ENCODE measurements at regions not wholly inside any gene's neighbourhood (a gene's known extent, or its start where the extent isn't known, plus 50 kb on each side); places are given as distances from the start of the nearest gene placed in this dataset.

GRCh38 chr14:71240171-71240570, 332.9 kb downstream of the PCNX1 start:
- Histone ChIP-seq H3K4ac (ENCODE audit: low read depth, low read length) (peak overlapping the region; percentile 22; the same call in 1 of the 2 replicates), H3K56ac (ENCODE audit: extremely low read depth, insufficient read depth, low read length) (no peak overlapping the region), H3K27ac (ENCODE audit: insufficient read depth, low read length) (no peak overlapping the region), H3K4me2 (ENCODE audit: low read depth, low read length) (no peak overlapping the region), H3K23ac (ENCODE audit: low read depth, low read length) (0 out of 2 replicates have a peak overlapping the region, but pooled peaks have one; percentile 4), H2BK20ac (ENCODE audit: low read depth, low read length) (peak overlapping the region; percentile 59; the same call in 1 of the 2 replicates), H4K5ac (ENCODE audit: low read depth, low read length) (0 out of 2 replicates have a peak overlapping the region, but pooled peaks have one; percentile 10), H3K27me3 (ENCODE audit: control insufficient read depth, insufficient read depth, low read length) (no peaks in the 10 kb centered on the region), H3K79me1 (ENCODE audit: low read depth in 1 of 2, low read length in 2 of 2) (no peaks in the 10 kb centered on the region), H4K20me1 (ENCODE audit: insufficient read depth, low read length) (no peaks in the 10 kb centered on the region), H3K4me3 (ENCODE audit: insufficient read depth, low read depth, low read length) (no peak overlapping the region), H3K36me3 (ENCODE audit: control insufficient read depth, insufficient read depth, low read length) (no peaks in the 10 kb centered on the region), H2AK9ac (replicated peaks; ENCODE audit: low read depth, low read length, poor library complexity) (no peak overlapping the region), H4K91ac (ENCODE audit: insufficient read depth, low read depth, low read length) (no peak overlapping the region; the same call in 1 of the 2 replicates), H3K14ac (replicated peaks; ENCODE audit: low read depth, low read length) (peak overlapping the region; percentile 51; the same call in 1 of the 2 replicates), H2AFZ (replicated peaks; ENCODE audit: low read length, poor library complexity) (peak overlapping the region; percentile 8), H3K18ac (ENCODE audit: low read depth, low read length) (peak overlapping the region; percentile 45), H3K9me1 (ENCODE audit: insufficient read depth, low read length) (peaks cover 8% of the 10 kb centered on the region), H2BK15ac (ENCODE audit: low read depth, low read length) (peak overlapping the region; percentile 22; the same call in 1 of the 3 replicates), H4K8ac (ENCODE audit: low read depth in 2 of 2, low read length in 2 of 2) (no peak overlapping the region), H3K9me3 (ENCODE audit: control insufficient read depth, insufficient read depth, low read length) (no peaks in the 10 kb centered on the region), H2BK120ac (ENCODE audit: low read depth, low read length) (peak overlapping the region; percentile 55), H3K4me1 (ENCODE audit: control insufficient read depth, insufficient read depth, low read length) (peaks cover 28% of the 10 kb centered on the region), H3K9ac (ENCODE audit: low read depth, low read length) (no peak overlapping the region), H2BK5ac (ENCODE audit: low read depth, low read length, poor library complexity, severe bottlenecking) (no peak overlapping the region), H2AK5ac (ENCODE audit: low read depth, low read length) (peak overlapping the region; percentile 44; the same call in 1 of the 2 replicates)
- WGBS, 2 experiments (ENCODE audit: extremely low coverage in 2 of 2, insufficient read length in 1 of 2), result 26% methylated on average over 3 of the region's 6 CpGs; no CpG with 5 or more reads in 1 of the 2 experiments
- ATAC-seq (ENCODE audit: low read depth) (no peak), DNase-seq (no peak)
- dilution Hi-C loops (cut with HindIII; ENCODE audit: low sequenced_read_pairs, unreplicated experiment), result no loop called here
- no peak for TF ChIP-seq CEBPB (IDR thresholded peaks at IDR 0.05; ENCODE audit: low read depth, low read length)
- no peak for TF ChIP-seq SMC3 (IDR thresholded peaks at IDR 0.05; ENCODE audit: low read depth, low read length)
- no peak for TF ChIP-seq RAD21 (IDR thresholded peaks at IDR 0.05; ENCODE audit: low read length)
- POLR2A ChIA-PET (ENCODE audit: unreplicated experiment), result no interaction called here
- in situ Hi-C loops (cut with MboI; ENCODE audit: low sequenced_read_pairs), result no loop called here
- BruUV-seq (replicated peaks), result no TSS peak
- intact Hi-C loops (cut with micrococcal nuclease), result no loop called here
- CTCF ChIA-PET, result interaction anchor here (0.5 kb wide), 1 partner anchor 117 kb away, joined by 3 read pairs; no protein-coding TSS in a partner anchor
